GM12878 (cell line): ENCODE measurements at regions not wholly inside any gene's neighbourhood (a gene's known extent, or its start where the extent isn't known, plus 50 kb on each side); places are given as distances from the start of the nearest gene placed in this dataset.

Source experiments
- ATAC-seq: fragments of 200-7000 bp; cut with Tn5 transposase; 3 replicates; pipeline ENCODE4 v1.9.1; 2020; ENCODE audit warnings: mild to moderate bottlenecking, moderate library complexity
- BruUV-seq: library from RNA; stranded (reverse); fragments of 400-500 nt; replicated peaks from 2 replicates; lab custom pipeline; 2021; lab: Mats Ljungman, UMichigan
- CTCF ChIA-PET: fragments of 300-600 bp; sonication (Branson Sonifier 250); formaldehyde crosslinking; extraction: SDS; loops from one replicate; lab custom pipeline; 2021; ENCODE audit warnings: inconsistent platforms; lab: Yijun Ruan, JAX
- POLR2A ChIA-PET: fragments of 350-600 bp; formaldehyde crosslinking; extraction: SDS; loops from one replicate; lab custom pipeline; 2021; ENCODE audit warnings: inconsistent platforms; lab: Charles Lee
- RAD21 ChIA-PET: fragments of 300-600 bp; sonication (Branson Sonifier 250); formaldehyde crosslinking; loops from one replicate; lab custom pipeline; 2023; ENCODE audit warnings: antibody characterized with exemption; ENCODE audit not compliant: unreplicated experiment; lab: Charles Lee
- SMC1A ChIA-PET: fragments of 300-600 bp; sonication (Branson Sonifier 250); formaldehyde crosslinking; loops from one replicate; lab custom pipeline; 2023; ENCODE audit not compliant: unreplicated experiment, uncharacterized antibody; lab: Charles Lee
- DNase-seq: peaks from one replicate; pipeline ENCODE4 v3.0.0-alpha.2; 2011; ENCODE audit warnings: low read depth, low spot score
- FAIRE-seq: peaks from 3 replicates; lab custom pipeline; 2011; peaks lifted over from hg19 to GRCh38; lab: Jason Lieb, UNC
- H2AFZ ChIP-seq: 2 replicates; pipeline ENCODE4 v1.6.0; 2011; ENCODE audit warnings: low read depth, low read length, control low read depth; ENCODE audit not compliant: control insufficient read depth
- H3K27ac ChIP-seq: 2 replicates; pipeline ENCODE4 v1.5.1; 2011; ENCODE audit warnings: control low read depth; ENCODE audit not compliant: control insufficient read depth, insufficient read depth
- H3K27me3 ChIP-seq, 2 experiments: replicated peaks in 1 of 2; 2 replicates each; pipeline versions ENCODE4 v1.6.0 to v1.6.1; 2011; ENCODE audit warnings: low read length in 1 of 2; ENCODE audit not compliant: control insufficient read depth in 2 of 2, insufficient read depth in 2 of 2
- H3K36me3 ChIP-seq, 2 experiments: 2 replicates each; pipeline ENCODE4 v1.5.1; 2011; ENCODE audit warnings: low read length in 1 of 2; ENCODE audit not compliant: control insufficient read depth in 2 of 2, insufficient read depth in 2 of 2
- H3K4me1 ChIP-seq: 2 replicates; pipeline ENCODE4 v1.6.1; 2011; ENCODE audit warnings: mild to moderate bottlenecking, low read length, moderate library complexity, mixed read lengths; ENCODE audit not compliant: control insufficient read depth, insufficient read depth
- H3K4me2 ChIP-seq: 2 replicates; pipeline ENCODE4 v1.6.0; 2011; ENCODE audit warnings: control low read depth; ENCODE audit not compliant: control insufficient read depth, insufficient read depth
- H3K4me3 ChIP-seq: fragments of 200-600 bp; sonication (generic); 2 replicates; pipeline ENCODE4 v1.5.1; 2016
- H3K79me2 ChIP-seq: 2 replicates; pipeline ENCODE4 v1.6.0; 2011; ENCODE audit warnings: low read length; ENCODE audit not compliant: control insufficient read depth, insufficient read depth
- H3K9ac ChIP-seq: 2 replicates; pipeline ENCODE4 v1.8.0; 2011; ENCODE audit warnings: low read length, control low read depth, mixed read lengths; ENCODE audit not compliant: control insufficient read depth, insufficient read depth
- H3K9me3 ChIP-seq: replicated peaks from 3 replicates; pipeline ENCODE4 v1.5.1; 2011; ENCODE audit warnings: mild to moderate bottlenecking, low read length; ENCODE audit not compliant: control insufficient read depth, insufficient read depth
- H4K20me1 ChIP-seq: 2 replicates; pipeline ENCODE4 v1.6.0; 2011; ENCODE audit not compliant: control insufficient read depth, insufficient read depth
- ASH2L ChIP-seq: fragments of 300-600, 200-600 bp; sonication (generic); IDR thresholded peaks from 2 replicates; pipeline ENCODE4 v1.6.1; 2017; ENCODE audit warnings: low read depth, mild to moderate bottlenecking, borderline replicate concordance
- BHLHE40 ChIP-seq, 2 experiments: fragments of 450-650 bp in 1 of 2; IDR thresholded peaks; 2 replicates each; pipeline ENCODE4 v1.6.1; 2011 to 2017; ENCODE audit warnings: low read depth in 2 of 2, borderline replicate concordance in 1 of 2, improper control_type of control experiment in 1 of 2, low read length in 1 of 2, mild to moderate bottlenecking in 1 of 2
- CEBPZ ChIP-seq: fragments of 150-350 bp; IDR thresholded peaks from 2 replicates; pipeline ENCODE4 v1.6.1; 2016; ENCODE audit warnings: low read depth, low read length
- CHD1 ChIP-seq: IDR thresholded peaks from 2 replicates; pipeline ENCODE4 v1.6.1; 2012; ENCODE audit warnings: low read depth, low read length, improper control_type of control experiment
- CREB1 ChIP-seq: IDR thresholded peaks from 2 replicates; pipeline ENCODE4 v1.6.1; 2012; ENCODE audit warnings: low read depth, mild to moderate bottlenecking, inconsistent platforms
- KAT2A ChIP-seq: conservative IDR thresholded peaks from 2 replicates; pipeline ENCODE4 v1.6.1; 2011; ENCODE audit warnings: low read depth, low read length; ENCODE audit not compliant: control insufficient read depth
- KDM1A ChIP-seq: fragments of 200-600 bp; sonication (generic); IDR thresholded peaks from 2 replicates; pipeline ENCODE4 v1.6.1; 2016; ENCODE audit warnings: borderline replicate concordance
- MAX ChIP-seq: IDR thresholded peaks from 2 replicates; pipeline ENCODE4 v1.6.1; 2012; ENCODE audit warnings: low read depth, low read length, improper control_type of control experiment
- NFYA ChIP-seq: IDR thresholded peaks from 2 replicates; pipeline ENCODE4 v1.6.1; 2011; ENCODE audit warnings: low read depth, mild to moderate bottlenecking, low read length, improper control_type of control experiment, borderline replicate concordance
- PML ChIP-seq: IDR thresholded peaks from 2 replicates; pipeline ENCODE4 v1.6.1; 2012; ENCODE audit warnings: low read length, inconsistent platforms
- PRDM15 ChIP-seq: fragments of 450-650 bp; formaldehyde crosslinking; IDR thresholded peaks from 2 replicates; pipeline ENCODE4 v1.4.0; 2020; ENCODE audit warnings: mild to moderate bottlenecking, moderate library complexity
- RB1 ChIP-seq: fragments of 450-650 bp; formaldehyde crosslinking; IDR thresholded peaks from 2 replicates; pipeline ENCODE4 v1.6.1; 2017; ENCODE audit warnings: mild to moderate bottlenecking, borderline replicate concordance
- SIN3A ChIP-seq: IDR thresholded peaks from 2 replicates; pipeline ENCODE4 v1.6.1; 2012; ENCODE audit warnings: low read depth, low read length, improper control_type of control experiment
- SKIL ChIP-seq: fragments of 450-650 bp; IDR thresholded peaks from 2 replicates; pipeline ENCODE4 v1.6.1; 2017; ENCODE audit warnings: mild to moderate bottlenecking, low read depth, inconsistent platforms; ENCODE audit not compliant: poor library complexity, severe bottlenecking
- SREBF1 ChIP-seq: IDR thresholded peaks from 2 replicates; pipeline ENCODE4 v1.6.1; 2012; ENCODE audit warnings: mild to moderate bottlenecking, low read length
- SUZ12 ChIP-seq: fragments of 200-600 bp; sonication (generic); IDR thresholded peaks from one replicate; pipeline ENCODE4 v1.6.1; 2018; ENCODE audit warnings: antibody characterized with exemption, mild to moderate bottlenecking; ENCODE audit not compliant: unreplicated experiment
- ZNF622 ChIP-seq: fragments of 450-650 bp; IDR thresholded peaks from 2 replicates; pipeline ENCODE4 v1.6.1; 2017; ENCODE audit warnings: mild to moderate bottlenecking, inconsistent platforms
- in situ Hi-C: fragments of 300-500 bp; cut with MboI; formaldehyde crosslinking; loops from 9 replicates; pipeline ENCODE4 v1.14.3; 2018; ENCODE audit warnings: mixed read lengths
- intact Hi-C: fragments of 100-400 bp; cut with micrococcal nuclease; formaldehyde crosslinking; loops from one replicate; pipeline ENCODE4 v1.14.2; 2022; ENCODE audit not compliant: unreplicated experiment

- CTCF ChIA-PET: no interaction called here
- FAIRE-seq (no peak), ATAC-seq (no peak), DNase-seq (no peak)
- H3K9ac ChIP-seq: no peak overlapping the region
- no peaks in the 10 kb centered on the region for H3K4me1 ChIP-seq
- no TSS peak for BruUV-seq
- POLR2A ChIA-PET: no interaction called here
- SMC1A ChIA-PET: no interaction called here
- no peak overlapping the region for H3K4me2 ChIP-seq
- intact Hi-C loops (no loop called here), in situ Hi-C loops (no loop called here)
- H3K27me3 ChIP-seq: no peaks in the 10 kb centered on the region
- no peaks in the 10 kb centered on the region for H3K79me2 ChIP-seq
- H3K9me3 ChIP-seq: no peaks in the 10 kb centered on the region
- no peak overlapping the region for H3K27ac ChIP-seq
- no peaks in the 10 kb centered on the region for H4K20me1 ChIP-seq
- H3K36me3 ChIP-seq: no peaks in the 10 kb centered on the region
- H2AFZ ChIP-seq: no peak overlapping the region
- no peak overlapping the region for H3K4me3 ChIP-seq
- RAD21 ChIA-PET: no interaction called here
- TF ChIP-seq SIN3A: no peak
- TF ChIP-seq CEBPZ: no peak
- TF ChIP-seq NFYA: no peak
- TF ChIP-seq PRDM15: no peak
- no peak for TF ChIP-seq SKIL
- TF ChIP-seq PML: no peak
- no peak for TF ChIP-seq RB1
- TF ChIP-seq BHLHE40 (IDR thresholded peaks at IDR 0.05; ENCODE audit: borderline replicate concordance in 1 of 2, low read depth in 2 of 2, low read length in 1 of 2): no peak
- no peak for TF ChIP-seq KDM1A
- TF ChIP-seq ZNF622: no peak
- TF ChIP-seq CHD1: no peak
- no peak for TF ChIP-seq SUZ12
- TF ChIP-seq CREB1: no peak
- no peak for TF ChIP-seq MAX
- TF ChIP-seq ASH2L: no peak
- no peak for TF ChIP-seq KAT2A
- no peak for TF ChIP-seq SREBF1
Measured at GRCh38 chr3:1594940-1595339, 502.1 kb downstream of the CNTN6 start.
